Adrenal gland (tissue), 5 donors: ENCODE measurements at regions not wholly inside any gene's neighbourhood (a gene's known extent, or its start where the extent isn't known, plus 50 kb on each side); places are given as distances from the start of the nearest gene placed in this dataset.

Experiments used
- CTCF ChIP-seq, 6 experiments: fragments of 450-650 bp in 4 of 6; fragments of 200-600 bp in 2 of 6; sonication (generic) in 1 of 6; IDR thresholded peaks; 1 replicate in 5 of 6; 2 replicates in 1 of 6; pipeline versions ENCODE4 v1.5.1 to v1.8.0; 2016 to 2021; ENCODE audit warnings: antibody characterized with exemption in 6 of 6, mild to moderate bottlenecking in 2 of 6, moderate library complexity in 1 of 6
- POLR2A ChIP-seq, 2 donors: fragments of 450-650 bp; IDR thresholded peaks; one replicate each; pipeline ENCODE4 v1.6.1; 2017; ENCODE audit warnings: antibody characterized with exemption in 2 of 2, mild to moderate bottlenecking in 2 of 2, moderate library complexity in 1 of 2
- donor health status: DM: no; HTN: no; CAD: no.

GRCh38 chr4:166682200-166682599 is 552.1 kb downstream of the SPOCK3 start:
- TF ChIP-seq CTCF (IDR thresholded peaks at IDR 0.05) (no peak), POLR2A (IDR thresholded peaks at IDR 0.05) (no peak)
